ENCODE measurements at regions not wholly inside any gene's neighbourhood (a gene's known extent, or its start where the extent isn't known, plus 50 kb on each side); places are given as distances from the start of the nearest gene placed in this dataset.

DNA sequence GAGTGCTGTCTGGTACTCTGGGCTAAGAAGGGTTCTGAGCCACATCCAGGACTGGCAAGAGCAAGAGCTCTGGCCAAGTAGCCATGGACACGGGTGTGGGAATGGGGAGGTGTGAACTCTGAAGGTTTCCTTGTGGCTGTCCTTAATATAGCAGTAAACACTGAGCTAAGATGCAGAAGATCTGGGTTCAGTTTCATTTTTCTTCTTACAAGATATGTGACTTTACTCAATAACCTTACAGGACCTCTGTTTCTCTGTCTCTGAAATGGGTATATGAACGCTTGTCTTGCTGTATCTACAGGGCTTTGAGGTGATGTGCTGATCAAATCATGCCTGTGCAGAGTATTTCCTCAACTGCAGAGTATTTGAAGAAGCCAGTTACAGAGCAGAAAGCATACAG lies 521.2 kb downstream of the VRK1 start:
- no peak for DNase-seq (ENCODE audit: extremely low spot score)
- ChIA-PET CTCF (interaction anchor here (1.3 to 2.0 kb wide), 2 partner anchors 11 to 16 kb away, joined by 4 to 10 read pairs; no protein-coding TSS in a partner anchor), POLR2A (no interaction called here)
- TF ChIP-seq, protein P1, sequence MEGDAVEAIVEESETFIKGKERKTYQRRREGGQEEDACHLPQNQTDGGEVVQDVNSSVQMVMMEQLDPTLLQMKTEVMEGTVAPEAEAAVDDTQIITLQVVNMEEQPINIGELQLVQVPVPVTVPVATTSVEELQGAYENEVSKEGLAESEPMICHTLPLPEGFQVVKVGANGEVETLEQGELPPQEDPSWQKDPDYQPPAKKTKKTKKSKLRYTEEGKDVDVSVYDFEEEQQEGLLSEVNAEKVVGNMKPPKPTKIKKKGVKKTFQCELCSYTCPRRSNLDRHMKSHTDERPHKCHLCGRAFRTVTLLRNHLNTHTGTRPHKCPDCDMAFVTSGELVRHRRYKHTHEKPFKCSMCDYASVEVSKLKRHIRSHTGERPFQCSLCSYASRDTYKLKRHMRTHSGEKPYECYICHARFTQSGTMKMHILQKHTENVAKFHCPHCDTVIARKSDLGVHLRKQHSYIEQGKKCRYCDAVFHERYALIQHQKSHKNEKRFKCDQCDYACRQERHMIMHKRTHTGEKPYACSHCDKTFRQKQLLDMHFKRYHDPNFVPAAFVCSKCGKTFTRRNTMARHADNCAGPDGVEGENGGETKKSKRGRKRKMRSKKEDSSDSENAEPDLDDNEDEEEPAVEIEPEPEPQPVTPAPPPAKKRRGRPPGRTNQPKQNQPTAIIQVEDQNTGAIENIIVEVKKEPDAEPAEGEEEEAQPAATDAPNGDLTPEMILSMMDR (IDR thresholded peaks at IDR 0.05; ENCODE audit: control extremely low read depth, extremely low read depth, low read depth, missing control alignments), result no peak

DNA sequence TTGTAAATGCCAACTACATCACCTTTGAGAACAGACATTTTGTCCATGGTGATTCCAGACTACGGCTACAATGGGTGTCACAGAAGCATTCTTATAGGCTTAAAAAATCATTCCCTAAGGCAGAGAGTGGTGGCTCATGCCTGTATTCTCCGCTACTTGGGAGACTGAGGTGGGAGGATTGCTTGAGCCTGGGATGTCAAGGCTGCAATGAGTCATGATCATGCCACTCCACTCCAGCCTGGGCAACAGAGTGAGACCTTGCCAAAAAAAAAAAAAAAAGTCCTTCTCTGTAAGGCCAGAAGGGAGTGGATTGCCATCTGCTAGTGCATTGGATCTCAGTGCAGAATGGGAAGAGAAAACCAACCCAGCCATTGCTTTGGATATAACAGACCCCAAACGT lies 522.5 kb downstream of the VRK1 start:
- TF ChIP-seq, protein P1 (IDR thresholded peaks at IDR 0.05; ENCODE audit: control extremely low read depth, extremely low read depth, low read depth, missing control alignments), result no peak
- DNase-seq (ENCODE audit: extremely low spot score), result no peak
- ChIA-PET CTCF (interaction anchor here (1.4 kb wide), 1 partner anchor 36 kb away, joined by 3 read pairs; no protein-coding TSS in a partner anchor), POLR2A (no interaction called here)

DNA sequence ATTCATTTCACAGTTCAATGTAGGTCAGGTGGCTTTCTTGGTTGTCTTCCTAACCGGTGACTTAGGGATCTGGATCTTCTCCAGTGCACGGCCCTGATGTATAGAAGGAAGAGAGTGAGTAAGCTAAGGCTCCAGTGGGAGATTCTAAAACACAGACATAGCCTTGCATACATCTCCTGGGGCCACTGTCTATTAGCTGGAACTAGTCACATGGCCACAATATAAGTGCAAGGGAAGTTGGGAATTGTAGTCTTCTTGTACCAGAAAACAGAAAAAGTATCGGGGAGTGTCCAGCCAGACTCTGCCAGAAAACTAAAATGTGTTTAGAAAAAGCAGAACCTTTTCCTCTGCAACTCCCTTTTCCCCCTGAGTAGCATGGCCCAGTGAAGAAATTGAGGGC lies 531.6 kb downstream of the VRK1 start:
- no peak for DNase-seq (ENCODE audit: extremely low spot score)
- CTCF ChIA-PET, result no interaction called here
- POLR2A ChIA-PET, result no interaction called here
- TF ChIP-seq, protein P1 (IDR thresholded peaks at IDR 0.05; ENCODE audit: control extremely low read depth, extremely low read depth, low read depth, missing control alignments), result no peak

DNA sequence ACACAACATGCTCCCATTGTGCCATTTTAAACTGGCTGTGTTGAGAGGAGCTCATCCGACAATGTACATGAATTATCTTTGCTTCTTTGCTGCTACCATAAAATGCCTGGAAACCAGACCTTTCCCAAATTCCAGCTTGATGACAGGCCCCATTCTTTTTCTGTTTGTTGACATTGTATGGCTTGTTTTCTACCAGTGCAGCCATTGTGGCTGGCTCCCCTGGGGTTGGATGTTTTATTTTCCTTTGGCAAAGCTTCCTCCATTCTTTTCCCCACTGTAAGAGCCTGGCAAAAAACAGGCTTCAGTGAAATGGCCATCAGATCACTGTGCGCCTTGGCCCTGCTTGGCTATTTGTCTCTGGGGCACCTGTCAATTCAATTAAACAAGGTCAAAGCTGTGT lies 532.5 kb downstream of the VRK1 start:
- CTCF ChIA-PET, result no interaction called here

DNA sequence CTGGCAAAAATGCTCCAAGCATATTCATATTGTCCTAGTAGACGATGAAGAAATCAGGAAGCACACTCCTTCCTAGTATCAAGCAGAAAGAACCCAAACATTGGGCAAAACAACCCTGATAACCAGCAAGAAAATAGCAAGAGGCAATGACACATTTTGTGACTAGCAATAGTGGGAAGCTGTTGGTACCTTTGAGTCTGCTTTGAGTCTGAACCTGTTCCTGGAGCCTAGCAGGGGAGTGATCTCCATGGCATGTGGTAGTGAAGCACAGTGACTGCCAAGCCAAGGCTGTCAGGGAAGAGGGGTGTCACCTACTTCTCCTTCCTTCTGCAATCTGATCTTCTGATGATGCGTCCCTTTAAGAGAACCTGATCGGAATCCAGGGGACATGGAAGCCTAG lies 533.9 kb downstream of the VRK1 start:
- TF ChIP-seq, protein P1 (IDR thresholded peaks at IDR 0.05; ENCODE audit: control extremely low read depth, extremely low read depth, low read depth, missing control alignments), result no peak
- POLR2A ChIA-PET, result no interaction called here
- CTCF ChIA-PET, result no interaction called here
- no peak for DNase-seq (ENCODE audit: extremely low spot score)

More for the DNA sequence above, 532.5 kb downstream of the VRK1 start:
- DNase-seq (ENCODE audit: extremely low spot score), result no peak
- POLR2A ChIA-PET, result no interaction called here
- TF ChIP-seq, protein P1 (IDR thresholded peaks at IDR 0.05; ENCODE audit: control extremely low read depth, extremely low read depth, low read depth, missing control alignments), result no peak

DNA sequence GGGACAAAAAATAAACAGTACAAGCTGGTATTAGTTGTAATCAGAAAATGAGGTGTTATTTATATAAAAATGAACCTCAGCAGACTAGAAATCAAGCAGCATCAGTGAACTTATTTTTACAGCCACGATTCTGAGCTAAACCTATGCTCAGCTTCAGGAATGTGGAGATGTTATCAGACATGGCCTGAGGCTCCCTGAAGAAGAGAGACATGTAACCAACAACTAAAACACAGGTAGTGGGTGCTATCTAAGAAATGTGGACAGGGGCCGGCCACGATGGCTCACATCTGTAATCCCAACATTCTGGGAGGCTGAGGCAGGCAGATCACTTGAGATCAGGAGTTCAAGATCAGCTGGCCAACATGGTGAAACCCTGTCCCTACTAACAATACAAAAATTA lies 534.3 kb downstream of the VRK1 start:
- TF ChIP-seq, protein P1 (IDR thresholded peaks at IDR 0.05; ENCODE audit: control extremely low read depth, extremely low read depth, low read depth, missing control alignments), result no peak
- CTCF ChIA-PET, result no interaction called here
- DNase-seq (ENCODE audit: extremely low spot score), result no peak
- POLR2A ChIA-PET, result no interaction called here

DNA sequence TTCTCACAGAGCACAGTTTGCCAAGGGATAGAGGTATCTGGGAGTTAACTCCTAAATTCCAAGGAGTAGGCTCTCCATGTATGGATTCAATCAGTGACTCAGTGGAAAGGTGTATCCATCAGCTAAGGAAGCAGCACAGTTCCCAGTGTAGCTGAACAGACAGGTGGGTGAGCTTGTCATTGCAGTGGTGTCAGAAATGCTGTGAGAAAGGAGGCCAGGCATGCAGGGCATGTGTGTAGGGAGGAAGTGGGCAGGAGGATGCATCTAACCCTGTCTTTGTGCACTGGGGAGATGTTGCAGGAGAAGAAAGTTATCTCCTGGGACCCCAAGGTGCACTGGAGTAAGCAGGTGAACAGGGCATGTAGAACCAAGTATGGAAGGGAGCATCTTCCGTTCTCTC lies 539.0 kb downstream of the VRK1 start:
- TF ChIP-seq, protein P1 (IDR thresholded peaks at IDR 0.05; ENCODE audit: control extremely low read depth, extremely low read depth, low read depth, missing control alignments), result no peak
- DNase-seq (ENCODE audit: extremely low spot score), result no peak
- POLR2A ChIA-PET, result no interaction called here
- CTCF ChIA-PET, result no interaction called here
